ENCODE measurements at regions not wholly inside any gene's neighbourhood (a gene's known extent, or its start where the extent isn't known, plus 50 kb on each side); places are given as distances from the start of the nearest gene placed in this dataset.
"Not testable (repeated sequence)": the region's sequence is repeated elsewhere in the genome, so short reads cannot be mapped to it uniquely, and the experiment has no call there.

- no peak for DNase-seq (ENCODE audit: low read depth, low spot score)
- Histone ChIP-seq H3K4me3 (ENCODE audit: insufficient read length, low read depth) (no peak overlapping the region), H3K4me1 (ENCODE audit: insufficient read depth, insufficient read length) (no peaks in the 10 kb centered on the region), H3K27me3 (ENCODE audit: insufficient read depth, insufficient read length) (no peaks in the 10 kb centered on the region), H3K9ac (ENCODE audit: insufficient read length, low read depth) (no peak overlapping the region), H3K36me3 (ENCODE audit: insufficient read depth, insufficient read length, low read length) (no peaks in the 10 kb centered on the region), H3K9me3 (ENCODE audit: insufficient read depth, low read length) (no peaks in the 10 kb centered on the region)
- TF ChIP-seq ZNF274 (IDR thresholded peaks at IDR 0.05; ENCODE audit: low read depth, low read length) (no peak), YY1 (IDR thresholded peaks at IDR 0.05; ENCODE audit: insufficient read depth, insufficient read length) (no peak), SUZ12 (IDR thresholded peaks at IDR 0.05; ENCODE audit: extremely low read depth, insufficient read depth, insufficient read length) (no peak)
Measured at GRCh38 chr4:187088070-187088799, 364.6 kb upstream of the FAT1 start.

- no peak for DNase-seq (ENCODE audit: low read depth, low spot score)
- Histone ChIP-seq H3K9me3 (ENCODE audit: insufficient read depth, low read length) (no peaks in the 10 kb centered on the region), H3K4me3 (ENCODE audit: insufficient read length, low read depth) (no peak overlapping the region), H3K27me3 (ENCODE audit: insufficient read depth, insufficient read length) (no peaks in the 10 kb centered on the region), H3K9ac (ENCODE audit: insufficient read length, low read depth) (no peak overlapping the region), H3K36me3 (ENCODE audit: insufficient read depth, insufficient read length, low read length) (no peaks in the 10 kb centered on the region), H3K4me1 (ENCODE audit: insufficient read depth, insufficient read length) (no peaks in the 10 kb centered on the region)
- TF ChIP-seq ZNF274 (IDR thresholded peaks at IDR 0.05; ENCODE audit: low read depth, low read length) (no peak), SUZ12 (IDR thresholded peaks at IDR 0.05; ENCODE audit: extremely low read depth, insufficient read depth, insufficient read length) (no peak), YY1 (IDR thresholded peaks at IDR 0.05; ENCODE audit: insufficient read depth, insufficient read length) (no peak)
Measured at GRCh38 chr4:187090401-187090800, 366.7 kb upstream of the FAT1 start.

- not testable (repeated sequence) for H3K9me3 ChIP-seq (ENCODE audit: insufficient read depth, low read length); H3K9ac ChIP-seq (ENCODE audit: insufficient read length, low read depth); H3K4me1 ChIP-seq (ENCODE audit: insufficient read depth, insufficient read length); H3K4me3 ChIP-seq (ENCODE audit: insufficient read length, low read depth); H3K27me3 ChIP-seq (ENCODE audit: insufficient read depth, insufficient read length); DNase-seq (ENCODE audit: low read depth, low spot score); H3K36me3 ChIP-seq (ENCODE audit: insufficient read depth, insufficient read length, low read length)
Measured at GRCh38 chr4:187090832-187091231, 367.2 kb upstream of the FAT1 start.

- Histone ChIP-seq H3K9ac (ENCODE audit: insufficient read length, low read depth) (no peak overlapping the region), H3K9me3 (ENCODE audit: insufficient read depth, low read length) (no peaks in the 10 kb centered on the region), H3K36me3 (ENCODE audit: insufficient read depth, insufficient read length, low read length) (no peaks in the 10 kb centered on the region), H3K27me3 (ENCODE audit: insufficient read depth, insufficient read length) (no peaks in the 10 kb centered on the region), H3K4me1 (ENCODE audit: insufficient read depth, insufficient read length) (no peaks in the 10 kb centered on the region), H3K4me3 (ENCODE audit: insufficient read length, low read depth) (no peak overlapping the region)
- DNase-seq (ENCODE audit: low read depth, low spot score) = no peak
- no peak for TF ChIP-seq SUZ12 (IDR thresholded peaks at IDR 0.05; ENCODE audit: extremely low read depth, insufficient read depth, insufficient read length)
- TF ChIP-seq YY1 (IDR thresholded peaks at IDR 0.05; ENCODE audit: insufficient read depth, insufficient read length) = no peak
- TF ChIP-seq ZNF274 (IDR thresholded peaks at IDR 0.05; ENCODE audit: low read depth, low read length) = no peak
Measured at GRCh38 chr4:187094144-187094543, 370.5 kb upstream of the FAT1 start.

GRCh38 chr4:187098429-187098828 lies 374.8 kb upstream of the FAT1 start:
- DNase-seq (ENCODE audit: low read depth, low spot score) = no peak
- no peaks in the 10 kb centered on the region for H3K9me3 ChIP-seq (ENCODE audit: insufficient read depth, low read length)
- TF ChIP-seq ZNF274 (IDR thresholded peaks at IDR 0.05; ENCODE audit: low read depth, low read length) (no peak), SUZ12 (IDR thresholded peaks at IDR 0.05; ENCODE audit: extremely low read depth, insufficient read depth, insufficient read length) (no peak), YY1 (IDR thresholded peaks at IDR 0.05; ENCODE audit: insufficient read depth, insufficient read length) (no peak)
- no peaks in the 10 kb centered on the region for H3K36me3 ChIP-seq (ENCODE audit: insufficient read depth, insufficient read length, low read length)
- no peak overlapping the region for H3K9ac ChIP-seq (ENCODE audit: insufficient read length, low read depth)
- H3K27me3 ChIP-seq (ENCODE audit: insufficient read depth, insufficient read length) = no peaks in the 10 kb centered on the region
- no peaks in the 10 kb centered on the region for H3K4me1 ChIP-seq (ENCODE audit: insufficient read depth, insufficient read length)
- H3K4me3 ChIP-seq (ENCODE audit: insufficient read length, low read depth) = no peak overlapping the region

- Histone ChIP-seq H3K27me3 (ENCODE audit: insufficient read depth, insufficient read length) (no peaks in the 10 kb centered on the region), H3K4me3 (ENCODE audit: insufficient read length, low read depth) (no peak overlapping the region), H3K36me3 (ENCODE audit: insufficient read depth, insufficient read length, low read length) (no peaks in the 10 kb centered on the region), H3K9me3 (ENCODE audit: insufficient read depth, low read length) (no peaks in the 10 kb centered on the region), H3K4me1 (ENCODE audit: insufficient read depth, insufficient read length) (no peaks in the 10 kb centered on the region), H3K9ac (ENCODE audit: insufficient read length, low read depth) (no peak overlapping the region)
- no peak for TF ChIP-seq YY1 (IDR thresholded peaks at IDR 0.05; ENCODE audit: insufficient read depth, insufficient read length)
- no peak for TF ChIP-seq ZNF274 (IDR thresholded peaks at IDR 0.05; ENCODE audit: low read depth, low read length)
- TF ChIP-seq SUZ12 (IDR thresholded peaks at IDR 0.05; ENCODE audit: extremely low read depth, insufficient read depth, insufficient read length) = no peak
- DNase-seq (ENCODE audit: low read depth, low spot score) = no peak
Measured at GRCh38 chr4:187103351-187103750, 379.7 kb upstream of the FAT1 start.

GRCh38 chr4:187108845-187109244 lies 385.2 kb upstream of the FAT1 start:
- Histone ChIP-seq H3K9me3 (ENCODE audit: insufficient read depth, low read length) (no peaks in the 10 kb centered on the region), H3K9ac (ENCODE audit: insufficient read length, low read depth) (no peak overlapping the region), H3K4me3 (ENCODE audit: insufficient read length, low read depth) (no peak overlapping the region), H3K36me3 (ENCODE audit: insufficient read depth, insufficient read length, low read length) (no peaks in the 10 kb centered on the region), H3K27me3 (ENCODE audit: insufficient read depth, insufficient read length) (no peaks in the 10 kb centered on the region), H3K4me1 (ENCODE audit: insufficient read depth, insufficient read length) (no peaks in the 10 kb centered on the region)
- DNase-seq (ENCODE audit: low read depth, low spot score) = no peak
- TF ChIP-seq SUZ12 (IDR thresholded peaks at IDR 0.05; ENCODE audit: extremely low read depth, insufficient read depth, insufficient read length) = no peak
- TF ChIP-seq ZNF274 (IDR thresholded peaks at IDR 0.05; ENCODE audit: low read depth, low read length) = no peak
- TF ChIP-seq YY1 (IDR thresholded peaks at IDR 0.05; ENCODE audit: insufficient read depth, insufficient read length) = no peak

Measured in NT2/D1 (cell line).